OCI-LY1 (cell line): ENCODE measurements at regions not wholly inside any gene's neighbourhood (a gene's known extent, or its start where the extent isn't known, plus 50 kb on each side); places are given as distances from the start of the nearest gene placed in this dataset.

Experiments
- CTCF ChIP-seq: fragments of 200-600 bp; sonication (generic), shearing (Covaris generic); IDR thresholded peaks from 2 replicates; pipeline ENCODE4 v1.5.1; 2017; ENCODE audit warnings: mild to moderate bottlenecking, antibody characterized with exemption, low read length, moderate library complexity, mixed read lengths
- EZH2 ChIP-seq: fragments of 200-600 bp; sonication (generic), shearing (Covaris generic); IDR thresholded peaks from 2 replicates; pipeline ENCODE4 v1.8.0; 2017; ENCODE audit warnings: borderline replicate concordance, mixed run types, mild to moderate bottlenecking, antibody characterized with exemption, low read length, moderate library complexity, mixed read lengths

GRCh38 chr11:11772865-11773515 is 68.8 kb upstream of the USP47 start:
- TF ChIP-seq CTCF (no peak), EZH2 (no peak)
